ENCODE measurements at regions not wholly inside any gene's neighbourhood (a gene's known extent, or its start where the extent isn't known, plus 50 kb on each side); places are given as distances from the start of the nearest gene placed in this dataset.

GRCh38 chr10:83572036-83572435 lies 567.3 kb upstream of the GHITM start:
- TF ChIP-seq POLR2A (IDR thresholded peaks at IDR 0.05) (no peak), CTCF (IDR thresholded peaks at IDR 0.05) (no peak)

Data from heart left ventricle (tissue), 13 donors.